Left lung (tissue), 4 donors: ENCODE measurements at regions not wholly inside any gene's neighbourhood (a gene's known extent, or its start where the extent isn't known, plus 50 kb on each side); places are given as distances from the start of the nearest gene placed in this dataset.

ENCODE experiments used
- ATAC-seq: fragments of 200-7000 bp; cut with Tn5 transposase; one replicate; pipeline ENCODE4 v1.9.1; 2020; ENCODE audit warnings: moderate library complexity
- DNase-seq, 4 donors: peaks; one replicate each; pipeline ENCODE4 v3.0.0-alpha.2; 2013 to 2020
- H3K27ac ChIP-seq, 2 donors: fragments of 200-600 bp; sonication (generic) in 1 of 2; one replicate each; pipeline versions ENCODE4 v1.5.0 to v1.8.0; 2020 to 2021
- H3K27me3 ChIP-seq, 2 donors: fragments of 200-600 bp; sonication (generic) in 1 of 2; one replicate each; pipeline versions ENCODE4 v1.5.0 to v1.8.0; 2020 to 2021
- H3K36me3 ChIP-seq, 2 donors: fragments of 200-600 bp; sonication (generic) in 1 of 2; one replicate each; pipeline versions ENCODE4 v1.5.0 to v1.8.0; 2020 to 2021
- H3K4me1 ChIP-seq, 2 donors: fragments of 200-600 bp; one replicate each; pipeline ENCODE4 v1.8.0; 2021
- H3K4me3 ChIP-seq, 2 donors: fragments of 200-600 bp; sonication (generic) in 1 of 2; one replicate each; pipeline versions ENCODE4 v1.5.0 to v1.8.0; 2020 to 2021; ENCODE audit warnings: mild to moderate bottlenecking in 1 of 2
- H3K9me3 ChIP-seq, 2 donors: fragments of 200-600 bp; sonication (generic) in 1 of 2; one replicate each; pipeline versions ENCODE4 v1.5.0 to v1.8.0; 2020 to 2021
- CTCF ChIP-seq, 2 donors: fragments of 200-600 bp; sonication (generic) in 1 of 2; IDR thresholded peaks; one replicate each; pipeline versions ENCODE4 v1.5.0 to v1.8.0; 2021; ENCODE audit warnings: antibody characterized with exemption in 2 of 2
- intact Hi-C, 2 donors: fragments of 100-400 bp; cut with DNase I; formaldehyde crosslinking; loops; one replicate each; pipeline versions ENCODE4 v1.11.2 to v1.14.2; 2022
- donor health status: DM: no; HTN: yes; CAD: no.
- donor health status: DM: no; HTN: no; CAD: no.

- Histone ChIP-seq H3K27me3 (no peaks in the 10 kb centered on the region), H3K9me3 (no peaks in the 10 kb centered on the region), H3K27ac (no peak overlapping the region), H3K4me3 (no peak overlapping the region), H3K36me3 (no peaks in the 10 kb centered on the region), H3K4me1 (no peaks in the 10 kb centered on the region)
- TF ChIP-seq CTCF (IDR thresholded peaks at IDR 0.05): no peak
- ATAC-seq (no peak), DNase-seq (no peak)
- intact Hi-C loops: no loop called here
Observed at GRCh38 chr21:31475223-31475622, 131.2 kb upstream of the TIAM1 start.

DNA sequence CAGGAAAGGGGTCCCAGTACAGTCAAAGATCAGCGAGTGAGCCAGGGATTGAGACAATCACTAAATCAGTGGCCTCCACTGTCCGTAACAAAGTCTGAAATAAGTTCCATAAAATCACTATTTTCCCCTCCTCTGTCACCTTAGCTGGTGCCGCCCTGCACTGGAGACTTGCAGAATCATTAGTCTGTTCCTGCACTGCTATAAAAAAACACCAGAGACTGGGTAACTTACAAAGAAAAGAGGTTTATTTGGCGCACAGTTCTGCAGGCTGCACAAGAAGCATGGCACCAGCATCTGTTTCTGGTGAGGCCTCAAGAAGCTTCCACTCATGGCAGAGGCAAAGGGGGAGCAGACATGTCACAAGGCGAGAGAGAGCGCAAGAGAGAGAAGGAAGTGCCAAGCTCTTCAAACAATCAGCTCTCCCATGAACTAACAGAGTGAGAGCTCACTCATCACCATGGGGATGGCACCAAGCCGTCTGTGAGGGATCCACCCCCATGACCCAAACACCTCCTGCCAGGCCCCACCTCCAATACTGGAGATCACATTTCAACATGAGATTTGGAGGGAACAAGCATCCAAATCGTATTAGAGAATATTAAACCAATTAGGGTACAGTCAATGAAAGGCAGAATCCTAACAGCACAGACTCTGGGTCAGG, 129.8 kb upstream of the TIAM1 start:
- no peak overlapping the region for H3K27ac ChIP-seq
- no peaks in the 10 kb centered on the region for H3K4me1 ChIP-seq
- H3K9me3 ChIP-seq: no peaks in the 10 kb centered on the region
- no peaks in the 10 kb centered on the region for H3K36me3 ChIP-seq
- intact Hi-C loops: no loop called here
- no peak for DNase-seq
- TF ChIP-seq CTCF (IDR thresholded peaks at IDR 0.05): no peak
- H3K27me3 ChIP-seq: no peaks in the 10 kb centered on the region
- ATAC-seq: no peak
- H3K4me3 ChIP-seq: no peak overlapping the region

GRCh38 chr21:31471865-31472264, 127.8 kb upstream of the TIAM1 start:
- Histone ChIP-seq H3K4me1 (no peaks in the 10 kb centered on the region), H3K36me3 (no peaks in the 10 kb centered on the region), H3K4me3 (no peak overlapping the region), H3K27ac (no peak overlapping the region), H3K27me3 (no peaks in the 10 kb centered on the region), H3K9me3 (no peaks in the 10 kb centered on the region)
- TF ChIP-seq CTCF (IDR thresholded peaks at IDR 0.05): no peak
- intact Hi-C loops: no loop called here
- ATAC-seq (no peak), DNase-seq (no peak)

DNA sequence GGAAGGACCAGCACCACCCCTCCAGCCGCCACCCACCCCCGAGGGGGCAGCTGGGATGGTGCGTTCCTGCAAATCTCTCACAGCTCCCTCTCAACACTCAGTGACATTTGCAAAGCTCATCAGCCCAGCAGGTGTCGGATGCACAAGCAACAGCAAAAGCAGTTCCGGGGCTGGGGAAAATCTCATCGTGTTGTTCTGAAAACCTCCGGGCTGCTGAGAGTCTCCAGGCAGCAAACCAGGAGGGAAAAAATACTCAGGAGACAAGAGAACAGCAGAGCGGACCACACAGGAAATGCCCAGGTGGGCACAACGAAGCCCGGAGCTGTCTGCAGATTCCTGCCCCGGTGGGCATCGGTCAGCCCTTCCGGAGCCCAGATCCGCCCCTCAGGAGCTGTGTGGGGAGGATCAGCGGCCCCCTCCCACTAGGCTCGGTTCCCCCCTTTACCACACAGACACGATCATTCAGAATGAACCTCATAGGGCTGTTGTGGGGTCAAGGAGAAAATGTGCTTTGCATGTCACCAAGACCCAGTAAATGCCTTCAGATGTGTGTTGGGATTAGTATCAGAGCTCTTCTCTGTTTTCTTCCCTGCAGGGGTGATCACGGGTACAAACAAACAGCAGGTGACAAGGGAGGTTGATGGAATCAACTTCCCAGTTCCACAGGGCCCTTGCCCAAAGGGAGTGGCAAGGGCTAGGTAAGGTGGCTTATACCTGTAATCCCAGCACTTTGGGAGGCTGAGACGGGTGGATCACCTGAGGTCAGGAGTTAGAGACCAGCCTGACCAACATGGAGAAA, 127.0 kb upstream of the TIAM1 start:
- no peaks in the 10 kb centered on the region for H3K36me3 ChIP-seq
- ATAC-seq (no peak), DNase-seq (no peak)
- H3K4me3 ChIP-seq: no peak overlapping the region
- H3K27me3 ChIP-seq: no peaks in the 10 kb centered on the region
- TF ChIP-seq CTCF (IDR thresholded peaks at IDR 0.05): no peak
- no peaks in the 10 kb centered on the region for H3K9me3 ChIP-seq
- intact Hi-C loops: no loop called here
- no peaks in the 10 kb centered on the region for H3K4me1 ChIP-seq
- no peak overlapping the region for H3K27ac ChIP-seq

GRCh38 chr21:31460980-31461379, 116.9 kb upstream of the TIAM1 start:
- Histone ChIP-seq H3K27me3 (no peaks in the 10 kb centered on the region), H3K36me3 (no peaks in the 10 kb centered on the region), H3K4me1 (no peaks in the 10 kb centered on the region), H3K4me3 (no peak overlapping the region), H3K9me3 (no peaks in the 10 kb centered on the region), H3K27ac (no peak overlapping the region)
- no peak for ATAC-seq
- no peak for DNase-seq
- TF ChIP-seq CTCF (IDR thresholded peaks at IDR 0.05): no peak
- intact Hi-C loops: no loop called here
